MCF 10A (cell line): ENCODE measurements at regions not wholly inside any gene's neighbourhood (a gene's known extent, or its start where the extent isn't known, plus 50 kb on each side); places are given as distances from the start of the nearest gene placed in this dataset.
"Not testable (repeated sequence)": the region's sequence is repeated elsewhere in the genome, so short reads cannot be mapped to it uniquely, and the experiment has no call there.

Experiments used
- BruUV-seq: library from RNA; stranded (reverse); fragments of 400-500 nt; replicated peaks from 2 replicates; lab custom pipeline; 2021; lab: Mats Ljungman, UMichigan
- CTCF ChIA-PET: fragments of 300-600 bp; sonication (Branson Sonifier 250); formaldehyde crosslinking; extraction: SDS; loops from one replicate; lab custom pipeline; 2021; ENCODE audit warnings: antibody characterized with exemption, inconsistent platforms; lab: Yijun Ruan, JAX
- POLR2A ChIA-PET: fragments of 300-600, 350-650 bp; sonication (Branson Sonifier 250); formaldehyde crosslinking; extraction: SDS; loops from one replicate; lab custom pipeline; 2020; ENCODE audit warnings: antibody characterized with exemption, inconsistent platforms; lab: Yijun Ruan, JAX
- DNase-seq: peaks from one replicate; pipeline ENCODE4 v3.0.0-alpha.2; 2018; ENCODE audit not compliant: unreplicated experiment
- H3K27ac Mint-ChIP-seq: one replicate; pipeline ENCODE4 v1.8.0; 2022; ENCODE audit warnings: mild to moderate bottlenecking, low read depth, mixed read lengths; ENCODE audit not compliant: unreplicated experiment
- H3K27me3 Mint-ChIP-seq: one replicate; pipeline ENCODE4 v1.8.0; 2022; ENCODE audit warnings: mixed read lengths; ENCODE audit not compliant: insufficient read depth, unreplicated experiment
- H3K36me3 Mint-ChIP-seq: one replicate; pipeline ENCODE4 v1.8.0; 2022; ENCODE audit warnings: mild to moderate bottlenecking, moderate library complexity, mixed read lengths; ENCODE audit not compliant: insufficient read depth, unreplicated experiment
- H3K4me1 Mint-ChIP-seq: one replicate; pipeline ENCODE4 v1.8.0; 2022; ENCODE audit warnings: mixed read lengths; ENCODE audit not compliant: insufficient read depth, unreplicated experiment
- H3K4me3 Mint-ChIP-seq: one replicate; pipeline ENCODE4 v1.8.0; 2022; ENCODE audit warnings: mild to moderate bottlenecking, moderate library complexity, mixed read lengths; ENCODE audit not compliant: unreplicated experiment
- H3K9me3 Mint-ChIP-seq: one replicate; pipeline ENCODE4 v1.8.0; 2022; ENCODE audit warnings: mixed read lengths; ENCODE audit not compliant: unreplicated experiment
- intact Hi-C: fragments of 100-400 bp; cut with micrococcal nuclease; formaldehyde crosslinking; loops from 2 replicates; pipeline ENCODE4 v1.14.1; 2022

DNA sequence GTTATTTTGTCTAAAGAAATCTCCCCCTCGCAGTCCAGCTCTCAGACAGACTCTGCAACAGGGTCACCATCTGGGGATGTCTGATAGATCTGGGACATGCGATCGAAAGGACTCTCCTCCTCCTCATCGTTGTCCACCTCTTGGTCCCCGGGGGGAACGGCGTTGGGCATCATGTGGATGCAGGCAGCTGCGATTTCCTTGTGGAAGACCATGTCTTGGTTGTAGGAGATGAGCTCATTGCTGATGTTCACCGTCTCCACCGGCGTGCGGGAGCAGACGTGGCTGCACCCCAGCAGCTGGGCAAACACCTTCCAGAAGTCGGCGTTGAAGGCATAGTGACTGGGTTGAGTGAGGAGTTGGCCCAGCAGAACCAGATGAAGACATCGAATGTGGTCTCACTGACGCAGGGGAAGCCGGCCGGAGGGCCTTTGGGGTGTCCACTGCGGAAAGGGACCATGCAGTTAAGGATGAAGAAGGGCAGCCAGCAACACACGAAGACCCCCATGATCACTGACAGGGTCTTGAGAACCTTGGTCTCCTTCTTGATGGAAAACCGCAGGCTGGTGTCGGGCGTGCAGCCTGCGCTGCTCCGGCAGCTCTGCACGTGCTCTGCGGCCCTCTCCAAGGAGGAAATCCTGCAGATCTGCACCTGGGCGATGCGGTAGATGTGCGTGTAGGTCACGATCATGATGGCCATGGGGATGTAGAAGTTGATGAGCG, 918.9 kb downstream of the RPIA start:
- intact Hi-C loops, H3K27ac Mint-ChIP-seq, H3K36me3 Mint-ChIP-seq, H3K9me3 Mint-ChIP-seq, DNase-seq, H3K4me3 Mint-ChIP-seq, POLR2A ChIA-PET, H3K4me1 Mint-ChIP-seq, CTCF ChIA-PET, BruUV-seq: not testable (repeated sequence)
- peaks cover 30% of the 10 kb centered on the region for H3K27me3 Mint-ChIP-seq

DNA sequence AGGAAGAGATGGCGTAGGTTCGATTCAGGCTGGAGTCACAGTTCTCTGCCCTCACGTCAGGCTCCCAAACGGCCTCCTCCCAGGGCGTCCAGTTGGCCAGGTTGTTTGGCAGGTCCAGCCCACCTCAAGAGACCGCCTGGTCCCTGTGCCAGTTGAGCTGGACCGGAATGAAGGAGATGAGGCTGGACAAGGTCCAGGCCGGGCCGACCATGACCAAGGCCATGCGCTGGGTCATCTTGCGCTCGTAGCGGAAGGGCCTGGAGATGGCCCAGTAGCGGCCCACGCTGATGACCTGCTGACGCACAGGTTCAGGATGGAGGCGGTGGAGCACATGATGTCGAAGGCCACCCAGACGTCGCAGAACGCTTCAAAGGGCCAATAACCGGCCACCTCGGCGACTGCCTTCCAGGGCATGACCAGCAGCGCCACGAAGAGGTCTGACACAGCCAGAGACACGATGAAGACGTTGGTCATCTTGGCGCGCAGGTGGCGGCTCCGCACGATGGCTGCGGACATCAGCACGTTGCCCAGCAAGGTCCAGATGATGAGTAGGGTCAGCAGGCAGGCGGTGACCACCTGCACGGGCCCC, 919.5 kb downstream of the RPIA start:
- not testable (repeated sequence) for H3K27ac Mint-ChIP-seq, BruUV-seq

DNA sequence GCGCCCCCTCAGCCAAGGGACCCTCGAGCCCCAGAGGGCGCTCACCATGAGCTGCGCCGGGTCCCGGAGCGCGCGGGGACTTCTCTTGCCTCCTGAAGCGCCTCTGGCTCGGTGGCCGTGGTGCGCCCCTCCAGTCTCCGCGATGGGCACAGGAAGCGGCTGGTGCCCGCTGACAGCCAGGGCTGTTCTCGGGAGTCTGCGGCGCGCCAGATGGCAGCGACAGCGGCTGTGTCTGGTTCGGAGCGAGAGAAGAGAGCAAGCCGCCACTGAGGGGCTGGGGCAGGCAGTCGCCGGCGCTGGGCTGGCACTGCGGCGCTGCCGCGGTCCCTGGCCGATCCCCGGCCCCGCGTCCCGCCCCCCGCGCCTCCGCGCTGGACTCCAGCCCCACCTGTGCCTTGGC, 920.2 kb downstream of the RPIA start:
- CTCF ChIA-PET, BruUV-seq, H3K36me3 Mint-ChIP-seq, H3K27ac Mint-ChIP-seq, H3K4me3 Mint-ChIP-seq, intact Hi-C loops, H3K9me3 Mint-ChIP-seq, DNase-seq, H3K4me1 Mint-ChIP-seq, POLR2A ChIA-PET: not testable (repeated sequence)
- peaks cover 34% of the 10 kb centered on the region for H3K27me3 Mint-ChIP-seq

More for the DNA sequence above, 919.5 kb downstream of the RPIA start:
- POLR2A ChIA-PET, DNase-seq, CTCF ChIA-PET, intact Hi-C loops, H3K36me3 Mint-ChIP-seq, H3K4me1 Mint-ChIP-seq, H3K9me3 Mint-ChIP-seq, H3K4me3 Mint-ChIP-seq: not testable (repeated sequence)
- peaks cover 34% of the 10 kb centered on the region for H3K27me3 Mint-ChIP-seq

DNA sequence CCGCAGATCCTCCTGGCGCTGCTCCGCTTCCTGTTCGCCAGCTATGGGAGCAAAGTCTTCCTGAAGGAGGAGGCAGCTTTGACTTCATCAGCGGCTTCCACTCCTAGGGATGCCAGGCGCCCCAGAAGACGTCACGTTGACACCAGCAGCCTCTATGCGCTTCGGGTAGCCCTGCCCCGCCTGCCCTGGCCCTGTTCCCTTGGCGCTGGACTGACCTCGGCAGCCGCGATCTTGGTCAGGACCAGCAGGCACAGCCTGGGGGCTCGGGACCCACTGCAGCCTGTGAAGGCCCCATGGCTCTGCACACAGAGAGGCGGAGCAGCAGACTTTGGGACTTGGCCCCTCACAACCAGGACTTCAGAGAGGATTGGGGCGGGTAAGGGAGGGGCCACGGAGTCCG, 957.8 kb downstream of the RPIA start:
- H3K36me3 Mint-ChIP-seq, CTCF ChIA-PET, BruUV-seq, H3K4me1 Mint-ChIP-seq, H3K27me3 Mint-ChIP-seq, H3K9me3 Mint-ChIP-seq, POLR2A ChIA-PET, DNase-seq, H3K4me3 Mint-ChIP-seq, intact Hi-C loops, H3K27ac Mint-ChIP-seq: not testable (repeated sequence)

DNA sequence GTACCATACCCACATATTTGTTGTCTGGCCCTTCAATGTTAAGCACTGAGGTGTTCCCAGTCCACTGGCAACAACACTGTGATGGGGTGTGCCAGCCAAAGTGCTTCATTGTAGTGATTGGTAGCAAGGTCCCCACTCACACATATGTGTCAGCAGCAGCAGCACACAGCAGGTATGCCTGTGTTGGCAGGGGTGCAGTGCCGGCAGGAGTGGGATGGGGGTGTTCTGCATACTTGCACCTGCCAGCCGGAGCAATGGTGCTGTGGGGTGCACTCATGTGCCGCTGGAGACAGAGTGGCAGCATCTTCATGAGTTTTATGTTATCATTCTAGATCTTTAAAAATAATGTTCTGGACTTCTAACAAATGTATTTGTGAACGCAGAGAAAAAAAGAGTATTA, 987.8 kb downstream of the RPIA start:
- POLR2A ChIA-PET, intact Hi-C loops, BruUV-seq, H3K4me3 Mint-ChIP-seq, CTCF ChIA-PET, H3K36me3 Mint-ChIP-seq, DNase-seq, H3K4me1 Mint-ChIP-seq, H3K27ac Mint-ChIP-seq, H3K9me3 Mint-ChIP-seq: not testable (repeated sequence)
- peaks cover 89% of the 10 kb centered on the region for H3K27me3 Mint-ChIP-seq
